WI38 (cell line): ENCODE measurements at regions not wholly inside any gene's neighbourhood (a gene's known extent, or its start where the extent isn't known, plus 50 kb on each side); places are given as distances from the start of the nearest gene placed in this dataset.
"Not testable (repeated sequence)": the region's sequence is repeated elsewhere in the genome, so short reads cannot be mapped to it uniquely, and the experiment has no call there.

Experiments
- H3K4me3 ChIP-seq: 2 replicates; pipeline ENCODE4 v1.5.1; 2011; ENCODE audit warnings: low read depth, mild to moderate bottlenecking, control low read depth, low read length
- CTCF ChIP-seq: IDR thresholded peaks from 2 replicates; pipeline ENCODE4 v1.5.1; 2012; ENCODE audit warnings: low read depth, mild to moderate bottlenecking, control low read depth, low read length

GRCh38 chr3:29022976-29023375 lies 257.9 kb upstream of the RBMS3 start:
- no peak overlapping the region for H3K4me3 ChIP-seq
- TF ChIP-seq CTCF = no peak

DNA sequence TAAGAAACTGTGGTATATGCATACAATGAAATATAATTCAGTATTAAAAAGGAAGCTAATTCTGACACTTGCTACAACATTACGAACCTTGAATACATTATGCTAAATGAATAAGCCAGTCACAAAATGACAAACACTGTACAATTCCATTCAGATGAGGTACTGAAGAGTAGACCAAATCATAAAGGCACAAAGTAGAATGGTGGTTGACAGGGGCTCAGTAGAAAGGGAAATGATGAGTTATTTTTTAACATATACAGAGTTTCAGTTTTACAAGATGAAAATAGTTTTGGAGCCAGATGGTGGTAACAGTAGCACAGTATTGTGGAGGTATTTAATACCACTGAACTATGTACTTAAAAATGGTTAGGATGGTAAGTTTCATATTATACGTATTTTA lies 254.6 kb upstream of the RBMS3 start:
- TF ChIP-seq CTCF = no peak
- H3K4me3 ChIP-seq = no peak overlapping the region

DNA sequence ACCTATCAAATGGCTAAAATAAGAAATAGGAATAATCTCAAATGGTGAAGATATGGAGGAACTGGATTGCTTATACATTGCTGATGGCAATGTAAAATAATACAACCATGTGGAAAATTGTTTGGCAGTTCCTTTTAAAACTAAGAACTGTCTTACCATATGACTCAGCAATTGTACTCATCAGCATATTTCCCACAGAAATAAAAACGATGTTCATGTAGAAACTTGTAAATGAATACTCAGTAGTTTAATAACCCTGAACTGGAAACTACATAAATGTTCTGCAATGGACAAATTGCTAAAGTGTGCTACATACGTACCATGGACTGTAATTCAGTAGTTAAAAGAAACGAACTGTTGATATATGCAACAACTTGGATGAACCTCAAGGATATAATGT lies 253.9 kb upstream of the RBMS3 start:
- TF ChIP-seq CTCF = no peak

DNA sequence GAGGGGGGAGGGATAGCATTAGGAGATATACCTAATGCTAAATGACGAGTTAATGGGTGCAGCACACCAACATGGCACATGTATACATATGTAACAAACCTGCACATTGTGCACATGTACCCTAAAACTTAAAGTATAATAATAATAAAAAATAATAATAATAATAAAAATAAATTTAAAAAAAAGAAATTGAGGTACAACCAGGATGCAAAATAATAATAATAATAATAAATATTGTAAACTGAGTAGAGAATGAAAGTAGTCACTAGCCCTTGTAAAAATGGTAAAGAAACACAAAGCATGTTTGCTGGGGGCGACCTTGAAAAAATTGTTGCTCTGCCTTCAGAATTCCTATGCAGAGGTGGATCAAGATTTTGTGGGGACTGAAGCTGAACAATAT lies 249.7 kb upstream of the RBMS3 start:
- H3K4me3 ChIP-seq = not testable (repeated sequence)

More for the DNA sequence above, 253.9 kb upstream of the RBMS3 start:
- no peak overlapping the region for H3K4me3 ChIP-seq

DNA sequence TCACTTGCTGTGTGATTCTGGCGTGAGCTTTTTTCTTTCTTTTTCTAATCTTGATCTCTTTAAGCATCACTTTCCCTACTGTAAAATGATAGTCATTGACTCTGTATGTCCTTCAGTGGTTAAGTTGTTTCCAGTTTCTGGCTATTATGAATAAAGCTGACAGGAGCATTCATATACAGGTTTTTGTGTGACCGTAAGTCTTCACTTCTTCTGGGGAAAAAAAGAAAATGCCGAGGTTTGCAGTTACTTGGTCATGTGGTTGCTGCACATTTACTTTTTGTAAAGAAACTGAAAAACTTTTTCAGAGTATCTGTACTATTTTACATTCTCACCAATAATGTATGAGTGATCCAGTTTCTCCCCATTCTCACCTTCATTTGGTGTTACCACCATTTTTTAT lies 247.4 kb upstream of the RBMS3 start:
- no peak overlapping the region for H3K4me3 ChIP-seq
- no peak for TF ChIP-seq CTCF

GRCh38 chr3:29050155-29050554 lies 230.7 kb upstream of the RBMS3 start:
- TF ChIP-seq CTCF = no peak
- H3K4me3 ChIP-seq = no peak overlapping the region

DNA sequence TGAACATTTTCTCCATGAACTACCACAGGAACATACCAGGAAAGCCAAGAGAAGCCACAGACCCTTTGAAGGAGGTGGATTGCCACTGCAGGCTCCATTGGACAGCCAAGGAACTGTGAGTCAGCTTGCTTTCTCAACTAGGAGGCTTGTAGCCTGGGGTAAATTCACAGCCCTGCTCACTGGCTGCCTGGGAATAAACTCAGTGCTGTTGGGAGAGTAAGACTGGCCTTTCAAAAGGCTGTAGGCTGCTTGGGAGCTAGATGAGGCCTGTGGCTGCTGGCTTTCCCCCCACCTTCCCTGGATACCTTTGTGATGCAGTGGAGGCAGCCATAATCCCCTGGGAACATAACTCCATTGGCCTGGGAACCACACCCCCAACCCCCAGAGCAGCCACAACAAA lies 223.5 kb upstream of the RBMS3 start:
- H3K4me3 ChIP-seq = no peak overlapping the region
- TF ChIP-seq CTCF = no peak

GRCh38 chr3:29064085-29064484 lies 216.8 kb upstream of the RBMS3 start:
- no peak for TF ChIP-seq CTCF
- no peak overlapping the region for H3K4me3 ChIP-seq
